HCT116 (cell line): ENCODE measurements at regions not wholly inside any gene's neighbourhood (a gene's known extent, or its start where the extent isn't known, plus 50 kb on each side); places are given as distances from the start of the nearest gene placed in this dataset.

Experiments
- ATAC-seq: fragments of 200-7000 bp; cut with Tn5 transposase; 2 replicates; pipeline ENCODE4 v1.9.1; 2020; ENCODE audit warnings: mild to moderate bottlenecking, moderate library complexity
- BruUV-seq: library from RNA; stranded (reverse); fragments of 400-500 nt; replicated peaks from 2 replicates; lab custom pipeline; 2021; lab: Mats Ljungman, UMichigan
- CTCF ChIA-PET: fragments of 300-600 bp; sonication (Branson Sonifier 250); formaldehyde crosslinking; loops from one replicate; lab custom pipeline; 2021; ENCODE audit warnings: antibody characterized with exemption; lab: Charles Lee
- POLR2A ChIA-PET: fragments of 300-600, 350-600 bp; sonication (Branson Sonifier 250); formaldehyde crosslinking; loops from one replicate; lab custom pipeline; 2021; ENCODE audit warnings: antibody characterized with exemption; lab: Charles Lee
- RAD21 ChIA-PET, 2 experiments: fragments of 300-600 bp; sonication (Branson Sonifier 250); formaldehyde crosslinking; loops; one replicate each; lab custom pipeline; 2023; ENCODE audit warnings: low total read pairs in 2 of 2; ENCODE audit not compliant: uncharacterized antibody in 2 of 2, unreplicated experiment in 2 of 2, low non-redundant PET in 1 of 2; lab: Charles Lee
- DNase-seq: peaks from one replicate; pipeline ENCODE4 v3.0.0-alpha.2; 2010; ENCODE audit warnings: low read depth, low spot score
- H2AFZ ChIP-seq: fragments of 200-600 bp; shearing (Covaris generic), sonication (generic); 2 replicates; pipeline ENCODE4 v1.6.1; 2017; ENCODE audit warnings: low read depth, mixed run types, mixed read lengths, antibody characterized with exemption, low read length; ENCODE audit not compliant: poor library complexity, severe bottlenecking
- H3K27ac ChIP-seq: 2 replicates; pipeline ENCODE4 v1.5.1; 2012; ENCODE audit warnings: low read depth, low read length
- H3K27me3 ChIP-seq: fragments of 200-600 bp; sonication (generic); 2 replicates; pipeline ENCODE4 v1.6.1; 2016; ENCODE audit warnings: mixed run types, low read length, mixed read lengths; ENCODE audit not compliant: insufficient read depth
- H3K36me3 ChIP-seq, 2 experiments: fragments of 200-500 bp in 1 of 2; fragments of 200-600 bp in 1 of 2; sonication (Bioruptor generic) in 1 of 2; sonication (generic) in 1 of 2; 2 replicates each; pipeline versions ENCODE4 v1.5.1 to v1.6.1; 2014 to 2016; ENCODE audit warnings: low read length in 2 of 2, inconsistent platforms in 1 of 2, mixed read lengths in 1 of 2, mixed run types in 1 of 2; ENCODE audit not compliant: insufficient read depth in 2 of 2, control insufficient read depth in 1 of 2
- H3K4me1 ChIP-seq, 2 experiments: fragments of 200-600 bp in 1 of 2; sonication (generic) in 1 of 2; 2 replicates each; pipeline versions ENCODE4 v1.5.1 to v1.6.1; 2012 to 2017; ENCODE audit warnings: low read length in 2 of 2, inconsistent platforms in 1 of 2, mild to moderate bottlenecking in 1 of 2, mixed read lengths in 1 of 2, mixed run types in 1 of 2, moderate library complexity in 1 of 2; ENCODE audit not compliant: insufficient read depth in 2 of 2, control insufficient read depth in 1 of 2
- H3K4me2 ChIP-seq: fragments of 200-600 bp; sonication (generic); 2 replicates; pipeline ENCODE4 v1.6.1; 2017; ENCODE audit warnings: mixed run types, low read length, mixed read lengths
- H3K4me3 ChIP-seq, 2 experiments: fragments of 200-600 bp in 1 of 2; sonication (generic) in 1 of 2; replicated peaks in 1 of 2; 2 replicates each; pipeline ENCODE4 v1.5.1; 2011 to 2016; ENCODE audit warnings: low read length in 2 of 2, control low read depth in 1 of 2, low read depth in 1 of 2, mild to moderate bottlenecking in 1 of 2, mixed read lengths in 1 of 2, mixed run types in 1 of 2
- H3K79me2 ChIP-seq: fragments of 200-600 bp; sonication (generic); 2 replicates; pipeline ENCODE4 v1.6.1; 2017; ENCODE audit warnings: mild to moderate bottlenecking, mixed run types, low read length, moderate library complexity, mixed read lengths; ENCODE audit not compliant: insufficient read depth
- H3K9ac ChIP-seq: fragments of 200-600 bp; sonication (generic); 2 replicates; pipeline ENCODE4 v1.6.1; 2016; ENCODE audit warnings: low read length, mixed read lengths
- H3K9me2 ChIP-seq: fragments of 200-600 bp; sonication (generic), shearing (Covaris generic); 2 replicates; pipeline ENCODE4 v1.6.1; 2017; ENCODE audit warnings: mixed run types, mild to moderate bottlenecking, moderate library complexity; ENCODE audit not compliant: insufficient read depth
- H3K9me3 ChIP-seq, 2 experiments: fragments of 200-500 bp in 1 of 2; fragments of 200-600 bp in 1 of 2; sonication (Bioruptor generic) in 1 of 2; sonication (generic) in 1 of 2; 2 replicates each; pipeline ENCODE4 v1.6.1; 2014 to 2017; ENCODE audit warnings: low read length in 2 of 2, mixed read lengths in 2 of 2, inconsistent platforms in 1 of 2, low read depth in 1 of 2, mild to moderate bottlenecking in 1 of 2, mixed run types in 1 of 2, moderate library complexity in 1 of 2; ENCODE audit not compliant: control insufficient read depth in 1 of 2, insufficient read depth in 1 of 2
- H4K20me1 ChIP-seq: fragments of 200-600 bp; sonication (generic), shearing (Covaris generic); 2 replicates; pipeline ENCODE4 v1.6.1; 2017; ENCODE audit warnings: mixed run types, mild to moderate bottlenecking, moderate library complexity; ENCODE audit not compliant: insufficient read depth
- EZH2 ChIP-seq: fragments of 200-600 bp; sonication (generic); IDR thresholded peaks from 2 replicates; pipeline ENCODE4 v1.6.1; 2017; ENCODE audit warnings: antibody characterized with exemption, mixed run types
- JUND ChIP-seq: IDR thresholded peaks from 2 replicates; pipeline ENCODE4 v1.6.1; 2012
- SIN3A ChIP-seq: IDR thresholded peaks from 2 replicates; pipeline ENCODE4 v1.6.1; 2012; ENCODE audit warnings: low read depth
- SP1 ChIP-seq: IDR thresholded peaks from 2 replicates; pipeline ENCODE4 v1.6.1; 2012; ENCODE audit warnings: low read depth
- ZNF274 ChIP-seq: fragments of 200-500 bp; sonication (Bioruptor generic); IDR thresholded peaks from 2 replicates; pipeline ENCODE4 v1.6.1; 2014; ENCODE audit warnings: mild to moderate bottlenecking, low read depth, low read length, inconsistent platforms
- intact Hi-C: fragments of 100-400 bp; cut with micrococcal nuclease; formaldehyde crosslinking; loops from 2 replicates; pipeline ENCODE4 v1.10.0; 2022
- TF ChIP-seq, protein P1 (sequence below): IDR thresholded peaks from 2 replicates; pipeline ENCODE4 v1.6.1; 2012
- TF ChIP-seq, protein P2 (sequence below): IDR thresholded peaks from 2 replicates; pipeline ENCODE4 v1.6.1; 2012

GRCh38 chr1:83641206-83641658 is 357.7 kb downstream of the TTLL7 start:
- ChIA-PET RAD21 (no interaction called here), POLR2A (no interaction called here), CTCF (no interaction called here)
- Histone ChIP-seq H3K4me1 (no peaks in the 10 kb centered on the region), H3K9me2 (no peaks in the 10 kb centered on the region), H3K27me3 (0 out of 2 replicates have a peak, but pooled peaks cover 5% of the 10 kb centered on the region), H3K9ac (no peak overlapping the region), H2AFZ (no peak overlapping the region), H3K36me3 (no peaks in the 10 kb centered on the region), H3K79me2 (no peaks in the 10 kb centered on the region), H3K27ac (no peak overlapping the region), H4K20me1 (no peaks in the 10 kb centered on the region), H3K4me3 (no peak overlapping the region), H3K4me2 (no peak overlapping the region), H3K9me3 (no peaks in the 10 kb centered on the region)
- intact Hi-C loops, result no loop called here
- DNase-seq (no peak), ATAC-seq (no peak)
- BruUV-seq, result no TSS peak
- TF ChIP-seq SP1, result no peak
- TF ChIP-seq, protein P1, sequence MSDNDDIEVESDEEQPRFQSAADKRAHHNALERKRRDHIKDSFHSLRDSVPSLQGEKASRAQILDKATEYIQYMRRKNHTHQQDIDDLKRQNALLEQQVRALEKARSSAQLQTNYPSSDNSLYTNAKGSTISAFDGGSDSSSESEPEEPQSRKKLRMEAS, result no peak

DNA sequence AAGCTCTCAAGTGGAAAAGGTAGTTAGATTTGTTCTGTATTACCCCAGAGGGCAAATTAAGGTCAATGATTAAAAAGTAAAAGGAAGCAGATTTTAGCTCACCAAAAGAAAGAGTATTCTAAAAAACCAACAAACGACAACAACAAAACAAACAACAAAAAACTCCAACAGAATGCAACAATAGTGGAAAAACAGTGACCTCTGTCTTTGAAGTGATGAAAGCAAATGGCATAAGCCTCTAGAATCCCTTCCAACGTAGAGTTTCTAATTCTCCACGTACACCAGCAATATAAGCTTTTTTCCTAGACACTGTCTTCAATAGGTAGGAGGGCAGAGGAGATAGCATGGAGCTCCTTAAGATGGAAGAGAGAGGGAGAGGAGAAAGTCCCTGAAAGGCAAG is 359.1 kb downstream of the TTLL7 start:
- DNase-seq, result no peak
- POLR2A ChIA-PET, result no interaction called here
- H2AFZ ChIP-seq, result no peak overlapping the region

More for the DNA sequence above, 359.1 kb downstream of the TTLL7 start:
- no peaks in the 10 kb centered on the region for H3K79me2 ChIP-seq
- intact Hi-C loops, result no loop called here
- no peak for TF ChIP-seq SIN3A
- TF ChIP-seq ZNF274, result no peak
- TF ChIP-seq, protein P2, sequence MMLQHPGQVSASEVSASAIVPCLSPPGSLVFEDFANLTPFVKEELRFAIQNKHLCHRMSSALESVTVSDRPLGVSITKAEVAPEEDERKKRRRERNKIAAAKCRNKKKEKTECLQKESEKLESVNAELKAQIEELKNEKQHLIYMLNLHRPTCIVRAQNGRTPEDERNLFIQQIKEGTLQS, result no peak
- no peak for TF ChIP-seq JUND
- TF ChIP-seq EZH2, result no peak
- ATAC-seq, result no peak
- no peaks in the 10 kb centered on the region for H3K9me2 ChIP-seq
- ChIA-PET CTCF (no interaction called here), RAD21 (no interaction called here)
- H3K27me3 ChIP-seq, result peaks cover 5% of the 10 kb centered on the region; the same call in 1 of the 2 replicates
- H3K4me2 ChIP-seq, result no peak overlapping the region
- no peak overlapping the region for H3K9ac ChIP-seq
- no peak overlapping the region for H3K4me3 ChIP-seq
- H3K27ac ChIP-seq, result no peak overlapping the region
- H3K4me1 ChIP-seq, result no peaks in the 10 kb centered on the region
- BruUV-seq, result no TSS peak
- no peaks in the 10 kb centered on the region for H3K36me3 ChIP-seq
- no peaks in the 10 kb centered on the region for H4K20me1 ChIP-seq
- H3K9me3 ChIP-seq, result no peaks in the 10 kb centered on the region
